GM21515 (cell line): ENCODE measurements at regions not wholly inside any gene's neighbourhood (a gene's known extent, or its start where the extent isn't known, plus 50 kb on each side); places are given as distances from the start of the nearest gene placed in this dataset.
"Not testable (repeated sequence)": the region's sequence is repeated elsewhere in the genome, so short reads cannot be mapped to it uniquely, and the experiment has no call there.

Experiments used
- ATAC-seq: cut with Tn5 transposase; IDR thresholded peaks from one replicate; pipeline ENCODE4 v1.9.1; 2021; ENCODE audit not compliant: unreplicated experiment

DNA sequence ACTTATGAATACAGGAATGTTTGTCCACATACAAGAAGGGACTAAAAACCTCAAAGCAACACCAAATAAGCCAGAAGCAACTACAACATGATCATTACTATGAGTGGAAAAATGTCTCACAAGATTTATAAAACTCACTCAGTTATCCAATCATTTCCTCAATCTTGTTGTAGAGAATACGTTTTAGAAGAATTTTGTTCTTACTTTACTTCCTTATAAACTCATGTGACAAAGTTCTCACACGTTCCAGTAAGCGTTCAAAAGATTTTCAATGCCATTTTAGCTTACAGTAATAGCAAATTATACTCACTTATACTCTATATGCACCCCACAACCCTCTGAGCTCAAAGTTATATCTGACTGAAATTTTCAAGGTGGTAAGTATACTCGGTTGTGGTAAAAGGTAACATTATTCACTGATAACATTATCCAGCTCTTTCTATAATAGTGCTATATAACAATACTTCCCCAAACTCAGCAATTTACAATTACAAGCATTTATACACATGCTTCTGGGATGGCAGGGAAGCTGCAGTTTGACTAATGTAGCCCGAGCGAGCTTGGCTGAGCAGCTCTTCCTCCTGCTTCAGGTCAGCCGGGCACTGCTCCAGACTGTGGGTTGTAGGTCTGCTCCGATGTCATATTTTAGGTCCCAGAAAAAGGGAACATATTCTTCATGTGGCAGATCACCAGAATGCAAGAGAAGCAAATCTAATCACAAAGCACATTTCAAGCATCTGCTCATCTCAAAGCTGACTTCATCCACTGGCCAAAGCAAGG lies 226.3 kb downstream of the RCHY1 start:
- no peak for ATAC-seq

DNA sequence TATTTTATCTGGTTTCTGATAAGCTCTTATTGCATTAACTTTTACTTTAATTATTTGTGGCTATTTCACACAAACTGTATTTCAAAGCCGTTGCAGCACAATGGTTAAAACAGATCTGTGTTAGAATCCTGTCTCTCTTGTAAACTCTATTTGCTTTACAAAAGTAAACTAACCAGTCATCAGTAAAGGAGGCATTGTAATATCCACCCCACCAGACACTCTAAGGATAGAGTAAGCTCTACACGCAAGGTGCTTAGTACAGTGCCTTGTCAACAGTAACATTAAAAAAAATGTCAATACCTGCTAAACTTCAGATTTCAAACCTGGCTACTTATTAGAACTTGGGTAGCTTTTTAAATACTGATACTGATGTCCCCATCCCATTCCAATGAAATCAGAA lies 228.4 kb downstream of the RCHY1 start:
- no peak for ATAC-seq

GRCh38 chr4:75284831-75285230 lies 229.4 kb downstream of the RCHY1 start:
- ATAC-seq, result no peak

GRCh38 chr4:75280461-75280860 lies 233.7 kb downstream of the RCHY1 start:
- not testable (repeated sequence) for ATAC-seq

GRCh38 chr4:75259306-75259705 lies 254.9 kb downstream of the RCHY1 start:
- ATAC-seq, result no peak

DNA sequence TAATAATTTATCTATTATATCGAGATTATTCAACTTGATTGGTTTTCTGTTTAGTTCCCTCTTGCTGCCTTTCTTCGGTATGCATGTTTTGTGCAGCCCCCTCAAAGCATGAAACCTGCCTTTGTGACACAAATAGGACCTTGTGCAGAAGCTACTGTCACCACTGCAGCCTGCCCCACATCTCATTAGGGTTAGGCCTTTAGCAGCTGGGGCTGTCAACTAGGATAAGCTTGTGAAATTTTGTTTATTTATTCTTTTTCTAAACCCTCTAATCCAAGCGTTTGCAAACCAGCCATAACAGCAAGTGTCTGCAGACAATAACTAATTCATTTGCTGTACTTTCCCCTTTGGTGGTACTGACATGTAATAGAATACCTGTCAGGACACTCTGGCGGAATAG lies 258.9 kb downstream of the RCHY1 start:
- ATAC-seq, result no peak

GRCh38 chr4:75254745-75255144 lies 259.5 kb downstream of the RCHY1 start:
- ATAC-seq, result no peak

GRCh38 chr4:75253094-75253493 lies 261.1 kb downstream of the RCHY1 start:
- not testable (repeated sequence) for ATAC-seq

- ATAC-seq, result peak; percentile 69
These were observed 262.7 kb downstream of the RCHY1 start for GRCh38 chr4:75251547-75251946.

- no peak for ATAC-seq
These were observed 264.5 kb downstream of the RCHY1 start for GRCh38 chr4:75249739-75250138.

GRCh38 chr4:75248770-75249407 lies 265.3 kb downstream of the RCHY1 start:
- no peak for ATAC-seq

DNA sequence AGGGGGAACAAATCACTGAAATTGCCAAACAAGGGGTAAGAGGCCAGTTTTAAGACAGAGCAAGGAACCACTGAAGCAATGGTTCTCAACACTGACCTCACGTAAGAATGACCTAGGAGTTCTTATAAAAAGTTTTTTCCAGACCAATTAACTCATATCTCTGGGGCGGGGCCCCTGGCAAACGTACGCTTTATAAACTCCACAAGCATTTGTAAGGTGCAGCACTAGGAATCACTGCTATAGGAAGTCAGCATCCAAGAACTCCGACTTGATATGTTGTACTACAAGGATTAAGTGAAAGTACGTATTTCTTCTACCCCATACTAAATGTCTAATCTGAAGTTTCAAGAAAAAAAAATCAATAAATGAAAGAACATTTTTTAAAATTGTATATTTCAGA lies 269.9 kb downstream of the RCHY1 start:
- ATAC-seq, result no peak

DNA sequence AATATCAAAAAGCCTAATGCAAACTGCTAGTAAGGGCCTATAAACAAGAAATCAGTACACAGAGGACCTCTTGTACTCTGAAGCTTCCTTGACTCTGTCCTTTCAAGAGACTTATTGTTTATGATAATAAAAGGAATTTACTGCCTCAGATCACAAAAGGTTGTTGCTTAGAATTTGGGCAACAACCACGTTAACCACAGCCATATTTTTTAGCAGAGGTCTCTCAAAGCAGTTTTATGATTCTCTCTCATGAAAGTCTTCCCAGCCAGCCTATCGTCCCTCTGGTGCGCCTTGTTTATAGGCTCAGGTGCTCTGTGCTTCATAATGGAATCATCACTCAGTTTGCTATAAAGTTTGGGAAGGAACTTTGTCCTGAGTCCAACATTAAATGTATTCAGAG lies 270.6 kb downstream of the RCHY1 start:
- ATAC-seq, result no peak

- peak; percentile 98 for ATAC-seq
These were observed 278.7 kb downstream of the RCHY1 start for GRCh38 chr4:75235359-75235951.

DNA sequence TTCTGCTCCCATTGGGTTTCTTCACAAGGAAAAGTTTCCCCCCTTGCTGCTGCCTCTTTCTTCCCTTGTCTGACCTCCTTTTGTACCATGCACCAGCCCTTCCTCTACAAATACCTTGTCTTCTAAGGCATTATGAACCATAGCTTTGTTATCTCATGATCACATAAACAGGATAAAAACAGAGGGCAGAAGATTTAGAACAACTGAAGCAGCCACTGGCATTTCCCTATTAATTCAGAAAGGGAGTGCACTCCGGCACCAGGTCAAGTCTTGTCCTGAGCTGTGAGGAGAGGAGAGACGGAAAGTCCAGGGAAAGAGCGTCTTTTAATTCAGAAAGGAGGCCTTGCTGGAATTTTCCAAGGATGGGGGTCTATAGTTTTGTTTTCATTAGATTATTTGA lies 281.7 kb downstream of the RCHY1 start:
- no peak for ATAC-seq

DNA sequence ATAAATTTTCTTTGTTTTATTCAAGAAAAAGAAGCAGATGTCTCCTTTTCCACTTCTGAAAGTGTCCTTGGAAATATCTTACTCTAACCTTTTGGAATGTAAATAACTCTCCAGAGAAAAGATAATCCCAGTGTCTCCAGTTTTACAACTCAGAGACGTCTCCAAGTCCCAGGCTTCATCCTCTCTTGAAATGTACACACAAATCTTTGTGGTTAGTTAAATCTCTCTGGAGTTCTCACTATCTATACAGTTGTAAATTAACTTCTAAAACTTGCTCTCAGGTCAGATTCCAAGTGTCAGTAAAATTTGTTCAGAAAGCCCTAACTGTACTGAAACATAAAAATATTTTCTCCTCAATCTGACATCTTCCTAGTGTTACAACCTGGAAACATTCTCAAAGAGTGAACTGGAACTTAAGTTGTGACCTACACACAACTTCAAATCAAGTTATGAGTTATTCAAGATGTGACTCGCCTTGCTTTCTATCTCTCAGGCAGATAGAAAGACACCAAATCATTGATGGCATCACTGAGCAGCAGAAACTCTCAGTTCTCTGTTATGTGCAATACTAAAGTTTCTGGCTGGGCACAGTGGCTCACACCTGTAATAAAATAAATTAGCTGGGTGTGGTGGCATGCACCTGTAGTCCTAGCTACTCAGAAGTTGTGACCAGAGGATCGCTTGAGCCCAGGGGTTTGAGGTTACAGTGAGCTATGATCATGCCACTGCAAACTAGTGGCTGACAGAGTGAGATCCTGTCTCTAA lies 284.2 kb downstream of the RCHY1 start:
- peak; percentile 67 for ATAC-seq

- no peak for ATAC-seq
These were observed 280.6 kb downstream of the PARM1 start for GRCh38 chr4:75213480-75213879.

DNA sequence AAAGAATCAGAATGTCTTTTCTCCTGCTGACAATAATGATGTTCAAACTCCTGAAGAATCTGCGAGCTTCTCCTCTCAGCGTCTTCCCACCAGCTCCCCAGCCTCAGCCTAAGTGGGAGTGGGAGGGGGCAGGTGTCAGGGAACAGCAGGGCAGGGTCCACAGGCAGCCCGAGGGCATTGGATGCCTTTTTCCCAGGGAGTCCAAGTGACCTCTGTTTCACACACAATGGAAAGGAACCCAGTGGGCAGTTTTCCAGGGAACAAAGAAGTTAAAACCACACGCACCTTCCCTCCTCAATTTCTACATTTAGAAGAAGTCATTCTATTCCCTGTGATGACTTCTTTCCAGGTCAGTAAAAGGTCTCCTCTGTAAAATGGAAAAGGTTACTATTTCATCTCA lies 278.5 kb downstream of the PARM1 start:
- ATAC-seq, result no peak

GRCh38 chr4:75207902-75208301 lies 275.0 kb downstream of the PARM1 start:
- ATAC-seq, result no peak

- ATAC-seq, result no peak
These were observed 262.2 kb downstream of the PARM1 start for GRCh38 chr4:75195111-75195510.

- ATAC-seq, result no peak
These were observed 261.3 kb downstream of the PARM1 start for GRCh38 chr4:75194180-75194579.

- not testable (repeated sequence) for ATAC-seq
These were observed 259.3 kb downstream of the PARM1 start for GRCh38 chr4:75192182-75192581.
